Suprapubic skin (tissue), 4 donors: ENCODE measurements at regions not wholly inside any gene's neighbourhood (a gene's known extent, or its start where the extent isn't known, plus 50 kb on each side); places are given as distances from the start of the nearest gene placed in this dataset.

Source experiments
- DNase-seq, 2 donors: peaks; one replicate each; pipeline ENCODE4 v3.0.0-alpha.2; 2019; ENCODE audit warnings: low spot score in 2 of 2
- H3K27ac ChIP-seq: fragments of 200-600 bp; sonication (generic); one replicate; pipeline ENCODE4 v1.5.1; 2019
- H3K27me3 ChIP-seq: fragments of 200-600 bp; sonication (generic); one replicate; pipeline ENCODE4 v1.5.1; 2019
- H3K36me3 ChIP-seq: fragments of 200-600 bp; sonication (generic); one replicate; pipeline ENCODE4 v1.5.1; 2019
- H3K4me1 ChIP-seq: fragments of 200-600 bp; sonication (generic); one replicate; pipeline ENCODE4 v1.5.1; 2019
- H3K4me3 ChIP-seq: fragments of 200-600 bp; sonication (generic); one replicate; pipeline ENCODE4 v1.5.1; 2019; ENCODE audit warnings: mild to moderate bottlenecking
- H3K9me3 ChIP-seq: fragments of 200-600 bp; sonication (generic); one replicate; pipeline ENCODE4 v1.5.1; 2019
- EP300 ChIP-seq: sonication (generic); formaldehyde crosslinking; IDR thresholded peaks from one replicate; pipeline ENCODE4 v1.6.1; 2017; ENCODE audit warnings: antibody characterized with exemption
- POLR2A ChIP-seq, 2 donors: fragments of 450-650 bp; IDR thresholded peaks; one replicate each; pipeline ENCODE4 v1.6.1; 2017; ENCODE audit warnings: antibody characterized with exemption in 2 of 2, mild to moderate bottlenecking in 2 of 2, moderate library complexity in 2 of 2
- POLR2AphosphoS5 ChIP-seq, 3 donors: sonication (generic); formaldehyde crosslinking; IDR thresholded peaks; one replicate each; pipeline ENCODE4 v1.6.1; 2017; ENCODE audit warnings: antibody characterized with exemption in 3 of 3
- WGBS: methylation state at CpG from one replicate; pipeline ENCODE4 v1.1.5; 2018; 5-methylcytosine and 5-hydroxymethylcytosine counted together
- TF ChIP-seq, protein P1 (sequence below), 2 donors: fragments of 200-600 bp in 1 of 2; fragments of 450-650 bp in 1 of 2; sonication (generic) in 1 of 2; IDR thresholded peaks; one replicate each; pipeline ENCODE4 v1.5.1; 2016 to 2019; ENCODE audit warnings: antibody characterized with exemption in 2 of 2, mild to moderate bottlenecking in 1 of 2, moderate library complexity in 1 of 2

- Histone ChIP-seq H3K4me1 (no peaks in the 10 kb centered on the region), H3K27ac (no peak overlapping the region), H3K27me3 (no peaks in the 10 kb centered on the region), H3K36me3 (no peaks in the 10 kb centered on the region), H3K4me3 (no peak overlapping the region), H3K9me3 (no peaks in the 10 kb centered on the region)
- DNase-seq: no peak
- TF ChIP-seq EP300 (no peak), POLR2A (IDR thresholded peaks at IDR 0.05) (no peak), POLR2AphosphoS5 (IDR thresholded peaks at IDR 0.05) (no peak)
- TF ChIP-seq, protein P1, sequence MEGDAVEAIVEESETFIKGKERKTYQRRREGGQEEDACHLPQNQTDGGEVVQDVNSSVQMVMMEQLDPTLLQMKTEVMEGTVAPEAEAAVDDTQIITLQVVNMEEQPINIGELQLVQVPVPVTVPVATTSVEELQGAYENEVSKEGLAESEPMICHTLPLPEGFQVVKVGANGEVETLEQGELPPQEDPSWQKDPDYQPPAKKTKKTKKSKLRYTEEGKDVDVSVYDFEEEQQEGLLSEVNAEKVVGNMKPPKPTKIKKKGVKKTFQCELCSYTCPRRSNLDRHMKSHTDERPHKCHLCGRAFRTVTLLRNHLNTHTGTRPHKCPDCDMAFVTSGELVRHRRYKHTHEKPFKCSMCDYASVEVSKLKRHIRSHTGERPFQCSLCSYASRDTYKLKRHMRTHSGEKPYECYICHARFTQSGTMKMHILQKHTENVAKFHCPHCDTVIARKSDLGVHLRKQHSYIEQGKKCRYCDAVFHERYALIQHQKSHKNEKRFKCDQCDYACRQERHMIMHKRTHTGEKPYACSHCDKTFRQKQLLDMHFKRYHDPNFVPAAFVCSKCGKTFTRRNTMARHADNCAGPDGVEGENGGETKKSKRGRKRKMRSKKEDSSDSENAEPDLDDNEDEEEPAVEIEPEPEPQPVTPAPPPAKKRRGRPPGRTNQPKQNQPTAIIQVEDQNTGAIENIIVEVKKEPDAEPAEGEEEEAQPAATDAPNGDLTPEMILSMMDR (IDR thresholded peaks at IDR 0.05): no peak
Measured at GRCh38 chr12:97764700-97765099, 302.1 kb downstream of the RMST start.

DNA sequence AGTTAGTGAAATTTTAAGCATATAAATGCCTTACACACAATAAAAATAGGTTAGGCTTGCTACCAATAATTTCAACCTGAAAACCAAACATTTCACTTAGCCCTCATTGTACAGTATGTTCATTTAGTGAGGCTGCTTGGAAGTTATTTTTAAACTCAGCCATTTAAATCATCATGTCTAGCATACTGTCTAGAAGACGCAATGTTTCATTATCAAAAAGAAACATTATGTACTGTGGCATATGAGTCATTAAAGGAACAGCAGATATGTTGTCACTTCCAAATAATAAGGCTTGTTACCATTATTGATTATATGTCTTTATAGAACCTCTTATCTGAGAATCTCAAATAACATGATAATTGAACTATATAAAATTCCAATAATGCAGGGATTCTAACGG, 304.7 kb downstream of the RMST start:
- TF ChIP-seq, protein P1 (IDR thresholded peaks at IDR 0.05): no peak
- TF ChIP-seq EP300: peak; percentile 65
- no peak for TF ChIP-seq POLR2AphosphoS5 (IDR thresholded peaks at IDR 0.05)
- 50% methylated on average over 2 of the region's 2 CpGs for WGBS
- Histone ChIP-seq H3K27ac (no peak overlapping the region), H3K4me3 (no peak overlapping the region), H3K27me3 (no peaks in the 10 kb centered on the region), H3K36me3 (no peaks in the 10 kb centered on the region), H3K4me1 (no peaks in the 10 kb centered on the region), H3K9me3 (no peaks in the 10 kb centered on the region)
- no peak for DNase-seq

- Histone ChIP-seq H3K4me1 (no peaks in the 10 kb centered on the region), H3K27ac (no peak overlapping the region), H3K36me3 (no peaks in the 10 kb centered on the region), H3K9me3 (peaks cover 4% of the 10 kb centered on the region), H3K27me3 (no peaks in the 10 kb centered on the region), H3K4me3 (no peak overlapping the region)
- 77% methylated on average over 3 of the region's 3 CpGs for WGBS
- TF ChIP-seq, protein P1 (IDR thresholded peaks at IDR 0.05): no peak
- no peak for TF ChIP-seq EP300
- no peak for TF ChIP-seq POLR2A (IDR thresholded peaks at IDR 0.05)
- TF ChIP-seq POLR2AphosphoS5 (IDR thresholded peaks at IDR 0.05): no peak
- no peak for DNase-seq
Measured at GRCh38 chr12:97778111-97778510, 315.5 kb downstream of the RMST start.

- no peak overlapping the region for H3K27ac ChIP-seq
- H3K9me3 ChIP-seq: peaks cover 2% of the 10 kb centered on the region
- H3K27me3 ChIP-seq: no peaks in the 10 kb centered on the region
- H3K4me1 ChIP-seq: no peaks in the 10 kb centered on the region
- H3K36me3 ChIP-seq: no peaks in the 10 kb centered on the region
- DNase-seq: no peak
- WGBS: 84% methylated on average over 5 of the region's 5 CpGs
- TF ChIP-seq EP300 (no peak), POLR2AphosphoS5 (IDR thresholded peaks at IDR 0.05) (no peak), POLR2A (IDR thresholded peaks at IDR 0.05) (no peak)
- TF ChIP-seq, protein P1 (IDR thresholded peaks at IDR 0.05): no peak
- no peak overlapping the region for H3K4me3 ChIP-seq
Measured at GRCh38 chr12:97781342-97781741, 318.7 kb downstream of the RMST start.

DNA sequence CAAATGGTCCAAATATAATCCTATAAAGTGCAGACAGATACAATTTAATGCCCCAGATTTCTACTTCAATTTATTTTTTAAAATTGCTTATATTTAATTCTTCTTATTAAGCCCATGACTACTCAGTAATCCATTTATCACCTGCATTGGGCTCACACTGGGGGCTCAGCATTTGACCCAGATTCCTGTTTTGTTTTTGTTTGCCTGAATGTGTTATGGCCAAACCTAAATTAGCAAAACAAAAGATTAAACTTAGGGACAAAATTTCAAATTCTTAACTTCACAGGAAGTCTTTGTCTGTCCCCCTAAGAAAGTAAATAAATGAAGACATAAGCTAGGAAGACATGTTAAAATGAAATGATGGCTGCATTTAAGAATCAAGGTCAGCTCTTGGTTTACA, 322.3 kb downstream of the RMST start:
- no peak overlapping the region for H3K4me3 ChIP-seq
- TF ChIP-seq POLR2AphosphoS5 (IDR thresholded peaks at IDR 0.05) (no peak), POLR2A (IDR thresholded peaks at IDR 0.05) (no peak), EP300 (no peak)
- TF ChIP-seq, protein P1 (IDR thresholded peaks at IDR 0.05): no peak
- DNase-seq: no peak
- no peak overlapping the region for H3K27ac ChIP-seq
- H3K36me3 ChIP-seq: no peaks in the 10 kb centered on the region
- no peaks in the 10 kb centered on the region for H3K27me3 ChIP-seq
- H3K9me3 ChIP-seq: no peaks in the 10 kb centered on the region
- no peaks in the 10 kb centered on the region for H3K4me1 ChIP-seq
